HL-60 (cell line): ENCODE measurements at regions not wholly inside any gene's neighbourhood (a gene's known extent, or its start where the extent isn't known, plus 50 kb on each side); places are given as distances from the start of the nearest gene placed in this dataset.

ENCODE experiments used
- DNase-seq, 2 experiments: peaks; one replicate each; pipeline ENCODE4 v3.0.0-alpha.2; 2010 to 2020; ENCODE audit warnings: low read depth in 1 of 2, low spot score in 1 of 2
- H3K27ac ChIP-seq: fragments of 250-450 bp; sonication (Bioruptor Pico); replicated peaks from 2 replicates; pipeline ENCODE4 v1.5.1; 2020; ENCODE audit warnings: mild to moderate bottlenecking, moderate library complexity
- H3K27me3 ChIP-seq: fragments of 250-450 bp; sonication (Bioruptor Pico); 2 replicates; pipeline ENCODE4 v1.5.1; 2021; ENCODE audit warnings: mild to moderate bottlenecking, moderate library complexity; ENCODE audit not compliant: insufficient read depth, poor library complexity, severe bottlenecking
- H3K4me3 ChIP-seq: replicated peaks from 2 replicates; pipeline ENCODE4 v1.5.1; 2011; ENCODE audit warnings: mild to moderate bottlenecking, control low read depth, low read length; ENCODE audit not compliant: insufficient read depth
- CTCF ChIP-seq: IDR thresholded peaks from one replicate; pipeline ENCODE4 v1.5.1; 2011; ENCODE audit warnings: low read length, control low read depth, inconsistent platforms; ENCODE audit not compliant: insufficient read depth
- GABPA ChIP-seq: IDR thresholded peaks from 2 replicates; pipeline ENCODE4 v1.6.1; 2012; ENCODE audit warnings: low read depth
- POLR2AphosphoS5 ChIP-seq: IDR thresholded peaks from 2 replicates; pipeline ENCODE4 v1.6.1; 2012; ENCODE audit warnings: low read depth
- REST ChIP-seq: IDR thresholded peaks from 2 replicates; pipeline ENCODE4 v1.6.1; 2012; ENCODE audit warnings: low read depth; ENCODE audit not compliant: insufficient replicate concordance
- SPI1 ChIP-seq: IDR thresholded peaks from 2 replicates; pipeline ENCODE4 v1.6.1; 2012; ENCODE audit warnings: low read depth, mild to moderate bottlenecking, borderline replicate concordance

GRCh38 chr2:120436460-120436739, 90.5 kb downstream of the INHBB start:
- no peak for TF ChIP-seq REST
- TF ChIP-seq SPI1 = no peak
- TF ChIP-seq POLR2AphosphoS5 = no peak
- no peak for TF ChIP-seq GABPA
- TF ChIP-seq CTCF = no peak
- peaks cover 5% of the 10 kb centered on the region for H3K27me3 ChIP-seq
- DNase-seq = no peak
- H3K4me3 ChIP-seq = no peak overlapping the region
- H3K27ac ChIP-seq = no peak overlapping the region

GRCh38 chr2:120436885-120437603, 91.1 kb downstream of the INHBB start:
- Histone ChIP-seq H3K27me3 (peaks cover 11% of the 10 kb centered on the region), H3K4me3 (no peak overlapping the region), H3K27ac (no peak overlapping the region)
- TF ChIP-seq REST (no peak), CTCF (peak; percentile 52)
- peak in 1 of 2 experiments; percentile 32 for DNase-seq

GRCh38 chr2:120437604-120438000, 91.7 kb downstream of the INHBB start:
- no peak overlapping the region for H3K4me3 ChIP-seq
- no peak overlapping the region for H3K27ac ChIP-seq
- peaks cover 16% of the 10 kb centered on the region for H3K27me3 ChIP-seq
- no peak for TF ChIP-seq CTCF
- TF ChIP-seq SPI1 = no peak
- TF ChIP-seq REST = no peak
- no peak for TF ChIP-seq GABPA
- TF ChIP-seq POLR2AphosphoS5 = no peak
- DNase-seq = no peak
